HG03575 (cell line): ENCODE measurements at regions not wholly inside any gene's neighbourhood (a gene's known extent, or its start where the extent isn't known, plus 50 kb on each side); places are given as distances from the start of the nearest gene placed in this dataset.

ENCODE experiments used
- ATAC-seq: cut with Tn5 transposase; IDR thresholded peaks from one replicate; pipeline ENCODE4 v1.9.1; 2021; ENCODE audit not compliant: unreplicated experiment, insufficient number of reproducible peaks, low FRiP score; ENCODE audit errors: extremely low read depth

DNA sequence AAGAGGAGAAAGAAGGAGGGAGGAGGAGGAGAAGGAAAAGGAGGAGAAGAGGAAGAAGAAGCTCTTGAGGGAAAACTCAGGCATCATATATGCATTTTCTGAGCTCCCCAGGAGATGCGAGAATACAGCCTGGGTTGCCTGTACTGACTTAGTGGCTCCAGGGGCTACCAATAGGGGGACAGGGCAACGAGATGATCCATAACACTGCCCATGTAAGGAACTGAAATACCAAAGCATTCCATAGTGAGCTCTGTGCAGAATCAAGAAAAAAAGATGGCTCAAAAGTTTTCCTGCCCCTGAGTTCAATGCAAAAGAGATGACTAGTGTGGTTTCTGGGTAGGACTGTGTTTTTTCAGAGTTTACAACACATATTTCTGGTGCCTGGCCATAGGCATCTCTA is 258.7 kb downstream of the ALDH8A1 start:
- no peak for ATAC-seq

DNA sequence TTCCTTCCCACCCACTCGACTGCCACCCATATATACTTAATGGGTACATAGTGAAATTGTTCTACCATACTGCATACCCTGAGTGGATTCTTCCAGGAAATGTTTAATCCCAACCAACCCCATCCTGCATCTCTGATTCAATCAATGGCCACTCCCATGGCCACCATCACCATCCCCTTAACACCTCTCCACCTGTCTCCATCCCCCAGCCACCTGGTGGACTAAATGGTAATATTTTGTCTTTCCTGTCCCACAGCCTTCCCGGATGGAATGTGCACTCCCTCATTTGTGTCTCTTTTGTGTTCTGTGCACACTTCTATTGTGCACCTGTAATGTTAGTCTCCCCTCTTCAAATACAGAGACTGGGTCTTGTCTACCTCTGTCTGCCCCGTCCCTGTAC is 259.9 kb downstream of the ALDH8A1 start:
- ATAC-seq = no peak

DNA sequence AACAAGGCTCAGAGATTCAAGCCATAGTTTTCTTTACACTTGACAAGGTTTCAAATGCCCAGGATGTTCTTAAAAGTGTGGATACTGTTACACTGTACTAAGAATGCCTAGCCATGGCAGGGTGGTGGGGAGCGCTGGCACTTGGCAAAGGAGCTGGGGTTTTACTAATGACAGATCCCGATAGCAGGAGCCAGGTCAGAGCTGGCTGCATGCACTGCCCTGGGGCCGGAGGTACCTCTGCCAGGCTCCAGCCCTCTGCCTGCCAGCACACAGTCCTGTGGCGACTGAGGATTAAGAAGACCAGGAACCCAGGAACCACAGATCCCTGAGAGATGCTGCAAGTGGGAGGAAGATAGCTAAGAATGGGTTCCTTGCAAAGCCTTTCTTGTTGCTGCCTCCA is 260.3 kb downstream of the ALDH8A1 start:
- no peak for ATAC-seq

DNA sequence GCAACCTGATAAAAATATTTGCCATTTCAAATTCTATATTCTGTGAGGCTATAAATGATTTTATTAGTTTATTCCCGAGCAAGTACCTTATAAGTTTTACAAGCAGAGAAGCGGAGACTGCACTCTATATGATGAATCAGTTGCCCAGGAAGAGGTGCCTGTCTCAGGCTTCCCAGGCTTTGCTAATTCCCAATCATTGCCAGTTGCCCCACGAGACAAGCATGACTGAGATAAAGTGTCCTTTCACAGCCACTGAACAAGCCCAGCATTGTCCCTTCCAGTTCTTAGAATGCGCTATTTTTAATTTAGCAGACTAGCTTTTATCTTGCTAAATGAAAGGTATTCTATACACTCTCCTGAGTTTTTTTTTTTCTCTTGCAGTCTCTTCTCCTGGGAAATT is 260.7 kb downstream of the ALDH8A1 start:
- no peak for ATAC-seq

DNA sequence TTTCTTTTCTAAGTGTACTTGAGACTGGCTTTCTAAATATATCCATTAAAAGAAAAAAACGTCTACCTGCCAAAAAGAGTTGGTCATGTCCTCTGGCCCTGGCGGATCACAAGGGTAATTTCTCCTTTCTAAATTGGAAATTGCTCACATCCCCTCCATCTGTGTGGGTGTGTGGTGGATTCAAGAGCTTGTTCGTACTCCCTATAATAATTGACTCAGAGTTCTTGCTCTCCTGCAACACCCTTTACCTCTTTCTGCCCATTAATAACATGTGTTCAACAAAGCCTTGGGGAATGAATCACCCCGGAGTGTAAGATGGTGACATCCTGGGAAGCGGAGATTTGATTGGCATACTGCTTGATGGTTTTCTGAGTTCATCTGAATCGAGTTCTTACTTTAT is 263.8 kb downstream of the ALDH8A1 start:
- ATAC-seq = no peak

DNA sequence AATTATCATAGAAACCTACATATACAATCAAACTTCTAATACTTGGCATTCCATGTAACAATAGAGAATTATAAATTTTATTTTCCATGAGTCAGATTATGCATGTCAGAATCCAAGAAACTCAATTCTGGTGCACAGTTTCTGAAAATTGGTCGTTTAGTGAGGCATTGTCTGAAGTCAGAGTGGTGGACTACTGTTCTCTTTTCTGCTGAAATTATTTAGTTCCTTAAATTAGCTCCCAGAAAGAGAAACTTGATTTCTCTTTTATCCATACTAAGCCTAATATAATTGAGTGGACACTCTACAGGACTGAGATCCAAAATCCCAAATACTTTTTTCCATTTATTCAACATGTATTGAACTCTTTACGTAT is 265.5 kb downstream of the ALDH8A1 start:
- no peak for ATAC-seq

DNA sequence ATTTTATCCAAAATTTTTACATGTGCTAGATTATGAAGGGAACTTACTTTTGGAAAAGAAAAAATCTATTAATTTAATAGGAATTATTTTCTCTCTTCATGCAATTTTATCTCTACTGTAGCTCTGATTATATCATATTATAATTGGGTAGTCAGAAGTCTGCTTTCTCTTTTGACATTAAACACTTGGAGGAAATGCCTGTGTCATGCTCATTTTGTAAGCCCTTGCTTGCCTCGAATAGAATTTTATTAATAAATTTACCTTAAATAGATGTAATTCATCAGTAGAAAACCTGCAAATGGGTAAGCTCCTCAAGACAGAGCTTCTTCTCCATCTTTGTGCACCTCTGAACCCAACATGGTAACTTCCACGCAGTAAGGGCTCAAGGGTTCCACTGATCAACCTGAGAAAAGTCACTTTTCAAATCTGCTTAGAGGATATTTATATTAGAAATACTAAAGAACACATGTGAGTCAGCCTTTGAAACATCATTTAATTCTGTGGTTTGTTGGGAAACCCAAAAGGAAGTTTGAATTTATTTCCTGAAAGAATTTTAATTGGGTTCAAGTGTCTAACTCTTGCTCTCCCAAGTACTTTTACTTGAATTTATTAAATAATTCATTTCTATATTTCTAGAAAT is 266.0 kb downstream of the ALDH8A1 start:
- no peak for ATAC-seq

DNA sequence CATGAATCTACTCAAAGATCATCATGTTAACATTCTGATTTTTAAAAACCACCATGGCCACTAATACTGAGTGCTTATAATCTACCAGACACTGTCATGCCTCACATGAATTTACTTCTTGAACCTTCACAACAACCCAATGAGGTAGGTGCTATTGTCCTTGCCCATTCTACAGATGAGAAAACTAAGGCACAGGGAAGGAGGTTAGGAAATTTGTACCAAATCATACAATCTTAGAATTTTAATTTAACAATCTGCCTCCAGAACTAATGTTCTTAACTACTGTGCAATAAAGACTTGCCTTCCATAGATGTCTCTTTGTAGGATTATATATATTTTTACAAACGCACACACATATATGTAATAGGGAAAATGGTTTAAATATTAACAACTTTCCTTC is 269.5 kb downstream of the ALDH8A1 start:
- no peak for ATAC-seq

DNA sequence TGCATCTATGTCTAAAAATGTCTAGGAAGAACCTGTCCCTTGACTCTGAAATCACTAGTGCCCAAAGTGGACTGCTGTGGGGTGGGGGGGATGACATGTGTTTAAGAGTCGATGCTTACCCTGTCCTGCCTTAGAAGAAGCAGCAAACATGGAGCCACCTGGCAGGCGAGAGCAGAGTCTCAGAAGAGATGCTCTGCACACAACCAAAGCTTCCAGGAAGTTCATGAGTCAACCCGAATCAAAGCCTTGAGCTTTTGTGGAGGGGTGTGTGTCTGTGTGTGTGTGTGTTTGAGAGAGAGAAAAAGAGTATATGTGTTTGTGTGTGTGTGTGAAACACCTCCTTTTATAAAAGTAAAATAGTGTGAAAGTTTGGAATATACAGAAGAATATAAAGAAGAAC is 269.9 kb downstream of the ALDH8A1 start:
- ATAC-seq = no peak

DNA sequence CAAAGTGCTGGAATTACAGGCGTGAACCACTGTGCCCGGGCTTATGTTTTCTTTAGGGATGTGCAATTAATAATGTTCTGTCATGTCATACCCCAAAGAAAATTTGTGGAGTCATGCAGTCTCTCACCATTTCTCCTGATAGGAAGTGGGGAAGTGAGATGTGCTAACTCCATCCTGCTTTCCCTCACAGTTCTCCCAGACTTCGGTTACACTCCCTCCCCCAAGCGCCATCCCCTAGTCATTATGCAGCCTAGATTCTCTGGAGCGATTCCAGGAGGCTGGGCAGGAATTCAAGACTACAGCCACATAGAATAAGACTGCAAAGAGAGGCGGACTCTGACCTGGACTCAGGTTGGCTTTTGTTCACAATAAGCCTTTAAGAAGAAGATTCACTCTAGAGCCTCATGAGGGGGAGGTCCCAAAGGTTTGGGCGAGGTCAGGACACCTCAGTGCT is 271.4 kb downstream of the ALDH8A1 start:
- ATAC-seq = no peak

DNA sequence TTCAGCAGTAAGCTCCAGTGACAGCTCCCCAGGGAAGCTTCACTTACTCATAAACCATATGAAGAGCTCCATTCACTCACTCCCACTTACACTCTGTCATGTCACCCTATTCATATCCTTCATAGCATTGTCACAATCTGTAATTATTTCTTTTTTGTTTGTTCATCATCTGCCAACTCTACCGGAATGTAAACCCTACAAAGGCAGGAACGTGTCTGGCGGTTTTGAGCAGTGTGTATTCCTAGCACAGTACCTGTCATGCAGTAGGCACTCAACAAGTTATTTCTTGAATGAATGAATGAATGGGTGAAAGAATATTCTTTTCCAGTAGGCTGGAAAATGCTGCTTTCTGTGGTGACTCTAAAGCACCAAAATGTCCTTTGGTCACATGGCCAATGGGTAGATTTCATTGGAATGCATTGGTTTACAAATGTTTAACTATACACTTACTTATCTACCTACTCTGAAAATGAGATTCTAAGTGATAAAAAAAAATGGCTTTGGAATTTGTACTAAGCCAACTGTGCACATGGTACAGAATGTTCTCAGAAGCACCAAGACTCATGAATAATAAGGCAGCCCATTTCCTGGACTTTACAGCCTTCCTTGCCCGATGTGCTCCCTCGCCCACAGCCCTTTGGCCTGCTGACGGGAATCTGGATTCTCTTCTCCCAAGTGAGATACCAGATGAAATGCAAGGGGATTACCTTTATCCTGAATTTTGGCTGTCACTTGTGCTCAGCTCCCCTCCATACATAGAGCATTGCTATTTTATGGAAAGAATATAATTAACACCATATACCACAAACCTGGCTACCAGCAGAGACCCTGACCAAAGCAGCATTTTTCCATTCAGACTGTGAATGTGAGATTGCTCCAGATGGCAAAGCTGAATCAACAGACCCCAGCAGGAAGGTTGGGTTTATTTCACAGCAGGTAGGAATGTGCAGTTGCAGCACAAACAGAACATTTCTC is 273.3 kb downstream of the ALDH8A1 start:
- no peak for ATAC-seq

DNA sequence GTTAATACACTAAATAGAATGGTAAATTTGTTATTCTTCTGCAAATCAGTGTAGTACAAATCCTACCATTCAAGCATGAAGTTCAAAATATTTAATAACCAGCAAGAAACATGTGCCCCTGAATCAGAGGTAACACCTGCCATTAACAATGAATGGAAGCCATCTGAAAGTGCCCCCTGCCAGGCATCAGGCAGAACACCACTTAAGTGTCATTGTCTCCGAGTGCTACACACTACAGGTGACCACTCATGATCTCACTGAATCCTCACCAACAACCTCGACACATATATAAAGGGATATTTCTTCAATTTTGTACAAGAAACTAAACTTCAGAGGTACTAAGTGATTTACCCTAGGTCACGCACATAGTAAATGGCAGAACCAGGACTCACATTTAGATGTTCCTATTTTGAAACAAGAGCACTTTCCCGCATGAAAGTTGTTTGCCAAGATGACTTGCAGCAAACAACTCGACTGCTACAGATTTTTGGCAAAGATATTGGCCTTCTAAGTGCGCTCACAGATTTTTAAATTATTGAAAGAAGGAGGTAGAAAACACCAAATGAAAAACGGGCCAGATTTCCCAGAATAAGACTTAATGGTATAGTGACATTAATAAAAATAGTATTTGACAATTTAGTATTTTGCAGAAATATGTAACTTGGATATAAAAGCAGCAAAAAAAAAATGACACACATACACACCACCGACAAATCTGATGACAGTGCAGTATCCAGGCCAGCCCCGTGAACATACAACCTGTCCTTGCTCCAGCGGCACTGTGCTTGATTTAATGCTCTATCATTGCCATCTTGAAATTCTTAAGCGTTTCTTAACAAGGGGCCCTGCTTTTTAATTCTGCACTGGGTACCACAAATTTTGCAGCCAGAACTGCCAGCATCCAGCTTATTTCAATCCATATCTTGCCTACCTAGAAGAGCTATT is 274.5 kb downstream of the ALDH8A1 start:
- no peak for ATAC-seq

DNA sequence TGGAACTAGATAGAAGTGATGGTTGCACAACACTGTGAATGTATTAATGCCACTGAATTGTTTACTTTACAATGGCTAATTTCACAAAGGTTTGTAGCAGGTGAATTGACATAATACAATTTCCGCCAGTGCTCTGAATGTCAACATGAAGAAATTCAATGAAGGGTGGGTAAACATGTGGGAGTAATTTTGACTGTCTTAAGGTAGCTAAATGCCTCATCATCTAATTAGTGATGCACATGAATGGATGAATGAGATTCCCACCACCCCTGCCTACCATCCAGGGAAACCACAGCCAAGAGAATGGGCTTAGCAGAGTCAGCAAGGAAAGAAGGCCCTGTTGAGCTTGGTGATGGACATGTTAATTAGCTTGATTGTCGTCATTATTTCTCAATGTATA is 275.3 kb downstream of the ALDH8A1 start:
- ATAC-seq = no peak

DNA sequence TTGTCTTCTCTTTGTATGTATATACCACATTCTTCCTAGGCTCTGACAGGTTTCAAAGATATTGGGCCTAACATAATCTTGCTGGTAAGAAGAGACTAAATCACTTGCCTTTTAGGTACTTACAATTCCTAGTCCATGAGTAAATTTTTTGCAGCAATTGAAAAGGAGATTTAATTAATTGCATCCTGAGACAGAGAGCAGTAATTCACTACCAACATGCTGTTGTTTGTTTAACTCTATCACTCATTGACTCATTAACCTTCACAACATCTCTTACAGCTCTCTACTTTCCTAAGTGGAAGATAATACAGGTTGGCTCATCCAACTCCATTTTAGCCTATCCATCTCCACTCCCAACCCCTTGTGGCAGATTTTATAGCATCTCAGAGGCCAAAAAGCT is 280.4 kb downstream of the ALDH8A1 start:
- ATAC-seq = no peak

DNA sequence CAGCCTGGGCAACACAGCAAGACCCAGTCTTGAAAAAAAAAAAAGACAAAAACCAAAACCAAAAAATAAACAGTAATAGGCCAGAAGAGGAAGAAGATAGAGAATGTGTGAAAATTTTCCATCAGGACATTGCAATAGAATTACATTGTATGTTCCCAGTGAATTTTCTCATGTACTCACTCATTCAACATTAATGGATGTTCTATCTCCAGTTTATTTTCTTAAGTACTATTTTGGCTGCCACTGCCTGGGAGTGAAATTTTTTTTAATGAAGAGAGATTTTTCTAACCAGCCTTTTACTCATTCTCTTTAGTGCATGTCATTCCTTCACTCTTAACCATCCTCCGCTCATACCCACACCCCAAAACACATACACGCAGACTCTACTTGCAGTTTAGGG is 282.8 kb downstream of the ALDH8A1 start:
- ATAC-seq = no peak

DNA sequence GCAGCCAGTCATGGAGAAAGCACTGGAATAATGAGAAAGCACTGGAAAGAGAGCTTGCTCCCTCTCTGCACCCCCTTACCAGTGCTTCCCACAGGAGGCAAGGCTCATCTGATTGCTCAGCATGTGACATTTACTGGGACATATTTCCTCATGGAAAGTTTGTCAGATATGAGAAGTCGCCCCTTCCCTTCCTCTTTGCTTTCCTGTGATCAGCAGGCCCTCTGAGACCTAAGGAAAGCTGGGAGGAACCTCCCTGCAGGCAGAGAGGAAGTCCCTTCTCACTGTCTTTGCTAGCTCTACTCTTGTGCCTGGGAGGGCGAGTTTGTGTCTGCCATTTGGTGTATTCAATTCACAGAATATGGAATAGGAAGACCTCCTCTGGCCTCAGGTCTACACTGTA is 283.8 kb downstream of the ALDH8A1 start:
- ATAC-seq = no peak

DNA sequence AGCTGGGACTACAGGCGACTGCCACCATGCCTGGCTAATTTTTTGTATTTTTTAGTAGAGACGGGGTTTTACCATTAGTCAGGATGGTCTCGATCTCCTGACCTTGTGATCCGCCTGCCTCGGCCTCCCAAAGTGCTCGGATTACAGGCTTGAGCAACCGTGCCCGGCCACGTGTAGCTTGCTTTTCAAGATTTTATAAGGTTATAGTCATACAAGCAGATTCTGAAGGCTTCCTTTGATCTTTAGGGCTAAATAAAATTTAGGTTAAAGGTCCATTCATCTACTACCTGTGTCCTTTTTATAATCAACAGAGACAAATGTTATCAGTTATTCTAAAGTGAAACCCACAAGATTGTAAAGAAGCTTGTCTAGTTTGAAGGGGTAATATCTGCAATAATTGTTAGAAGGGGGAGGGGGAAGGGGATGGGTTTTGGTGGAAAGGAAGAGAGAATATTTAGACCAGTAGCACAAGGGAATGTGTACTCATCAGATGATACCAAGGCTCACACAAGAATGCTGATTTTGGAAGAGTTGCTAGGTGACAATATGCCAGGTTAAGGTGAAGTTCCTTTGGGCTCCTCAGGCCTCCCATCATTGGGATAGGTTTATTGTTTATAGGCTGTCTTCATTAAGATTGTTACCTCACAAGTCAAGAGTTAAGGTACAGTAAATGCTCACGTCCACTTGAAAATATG is 284.7 kb downstream of the ALDH8A1 start:
- no peak for ATAC-seq

DNA sequence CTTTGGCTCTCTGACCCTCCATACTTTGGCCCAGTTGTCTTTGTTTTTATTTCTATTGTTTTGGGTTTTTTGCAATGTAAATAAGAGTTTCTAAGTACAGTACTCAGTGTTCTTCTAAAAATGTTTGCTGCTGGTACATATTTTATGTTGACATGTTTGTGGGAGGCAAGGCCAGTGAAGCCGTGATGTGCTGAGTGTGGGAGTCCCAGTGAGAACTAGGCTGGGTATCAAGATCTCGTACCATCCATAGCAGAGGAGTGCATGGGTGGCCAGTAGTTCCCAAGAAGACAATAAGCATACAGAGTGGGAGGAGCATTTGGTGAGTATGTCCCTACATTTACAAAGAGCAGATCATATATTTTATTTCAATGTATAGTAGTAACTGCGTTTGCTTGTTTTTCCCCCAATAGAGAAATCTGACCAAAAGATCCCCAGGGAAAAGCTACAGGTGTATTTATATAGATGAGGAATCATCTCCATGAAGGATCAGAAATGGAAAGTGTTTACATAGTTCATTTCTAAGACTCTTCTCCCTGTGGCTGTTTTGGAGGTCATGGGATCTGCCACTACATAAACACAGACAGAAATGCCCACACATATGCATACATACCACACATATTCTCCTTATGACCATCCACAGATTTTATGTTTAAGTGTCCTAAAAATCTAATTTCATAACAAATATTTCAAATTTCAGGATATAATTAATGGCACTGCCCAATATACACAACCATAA is 285.9 kb downstream of the ALDH8A1 start:
- ATAC-seq = no peak
